Inflammatory macrophage treated with lipopolysaccharide for 4 hours (primary cell): ENCODE measurements at regions not wholly inside any gene's neighbourhood (a gene's known extent, or its start where the extent isn't known, plus 50 kb on each side); places are given as distances from the start of the nearest gene placed in this dataset.
"Not testable (repeated sequence)": the region's sequence is repeated elsewhere in the genome, so short reads cannot be mapped to it uniquely, and the experiment has no call there.

Experiments
- DNase-seq: peaks from one replicate; pipeline ENCODE4 v3.0.0-alpha.2; 2020

- peak; percentile 60 for DNase-seq
Measured at GRCh38 chr9:107810461-107810961, 320.9 kb upstream of the KLF4 start.

- no peak for DNase-seq
Measured at GRCh38 chr9:107809871-107810460, 320.4 kb upstream of the KLF4 start.

- DNase-seq: no peak
Measured at GRCh38 chr9:107807183-107807582, 317.6 kb upstream of the KLF4 start.

DNA sequence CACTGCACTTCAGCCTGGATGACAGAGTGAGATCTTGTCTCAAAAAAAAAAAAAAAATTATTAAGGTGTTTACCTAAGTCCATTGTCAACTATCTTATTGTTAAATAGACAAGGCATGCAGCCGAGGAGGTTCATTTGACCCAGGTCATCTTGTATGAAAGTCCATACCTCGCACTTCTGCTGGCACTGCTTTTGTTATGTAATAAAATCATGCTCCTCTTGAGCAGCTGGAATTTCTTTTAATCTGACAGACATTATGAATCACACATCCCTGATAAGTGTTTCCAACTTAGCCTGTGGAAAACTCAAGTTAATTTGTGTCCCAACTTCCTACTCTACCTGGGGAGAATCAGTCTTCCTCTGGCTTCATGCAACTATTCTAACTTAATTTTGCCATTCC lies 315.6 kb upstream of the KLF4 start:
- DNase-seq: no peak

- DNase-seq: peak; percentile 30
Measured at GRCh38 chr9:107794259-107794658, 304.7 kb upstream of the KLF4 start.

- DNase-seq: no peak
Measured at GRCh38 chr9:107793541-107793940, 304.0 kb upstream of the KLF4 start.

DNA sequence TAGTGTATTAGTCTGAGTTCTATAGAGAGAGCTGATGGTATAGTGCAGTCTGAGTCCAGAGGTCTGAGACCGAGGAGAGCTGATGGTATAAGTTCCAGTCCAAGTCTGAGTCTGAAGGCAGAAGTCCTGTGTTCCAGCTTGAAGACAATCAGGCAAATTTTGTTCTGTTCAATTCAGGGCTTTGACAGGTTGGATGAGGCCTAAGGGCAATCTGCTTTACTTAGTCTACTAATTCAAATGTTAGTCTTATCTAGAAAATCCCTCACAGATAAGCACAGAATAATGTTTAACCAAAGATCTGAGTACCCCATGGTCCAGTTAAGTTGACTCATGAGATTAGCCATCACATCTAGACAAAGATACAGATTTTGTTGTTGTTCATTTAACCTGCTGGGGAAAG lies 303.0 kb upstream of the KLF4 start:
- no peak for DNase-seq

GRCh38 chr9:107792006-107792405 lies 302.4 kb upstream of the KLF4 start:
- no peak for DNase-seq

GRCh38 chr9:107789001-107789700 lies 299.6 kb upstream of the KLF4 start:
- no peak for DNase-seq

DNA sequence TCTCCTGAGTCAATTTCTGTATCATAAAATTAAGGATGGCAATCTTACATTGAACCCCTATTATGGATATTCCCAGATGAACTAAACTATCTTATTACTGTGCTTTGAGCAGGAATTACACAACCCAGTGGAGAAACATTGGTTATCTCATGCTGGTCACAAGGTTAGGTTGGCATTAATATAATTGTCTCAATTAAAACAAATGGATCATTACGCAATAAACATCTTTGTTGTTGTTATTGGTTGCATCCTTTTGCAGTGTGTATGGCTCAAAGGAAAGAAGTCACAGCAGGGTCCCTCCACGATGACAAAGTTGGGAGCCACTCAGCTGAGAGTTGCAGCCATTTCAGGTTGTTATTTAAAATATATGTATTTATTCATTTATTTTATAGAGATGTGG lies 297.0 kb upstream of the KLF4 start:
- peak; percentile 28 for DNase-seq

- DNase-seq: no peak
Measured at GRCh38 chr9:107784235-107784958, 294.8 kb upstream of the KLF4 start.

DNA sequence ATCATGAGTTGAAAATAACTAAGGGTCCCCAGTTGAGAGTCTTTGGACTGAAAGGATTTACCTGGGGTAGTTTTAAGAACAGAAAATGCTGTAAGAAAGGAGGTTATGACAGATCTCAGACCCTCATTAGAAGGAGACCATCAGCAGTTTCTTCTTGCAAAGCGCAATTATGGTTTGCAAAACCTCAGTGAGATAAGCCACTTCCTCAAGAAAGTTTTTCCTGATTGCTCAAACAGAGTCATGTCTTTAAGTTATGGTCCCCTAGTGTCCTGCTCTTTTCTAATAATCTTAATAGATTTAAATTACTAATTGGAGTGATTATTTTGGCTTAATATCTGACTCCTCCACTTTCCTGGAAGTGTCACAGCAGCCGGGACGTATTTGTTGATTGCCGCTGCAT lies 293.2 kb upstream of the KLF4 start:
- DNase-seq: peak; percentile 69

- peak; percentile 46 for DNase-seq
Measured at GRCh38 chr9:107782381-107782780, 292.8 kb upstream of the KLF4 start.

DNA sequence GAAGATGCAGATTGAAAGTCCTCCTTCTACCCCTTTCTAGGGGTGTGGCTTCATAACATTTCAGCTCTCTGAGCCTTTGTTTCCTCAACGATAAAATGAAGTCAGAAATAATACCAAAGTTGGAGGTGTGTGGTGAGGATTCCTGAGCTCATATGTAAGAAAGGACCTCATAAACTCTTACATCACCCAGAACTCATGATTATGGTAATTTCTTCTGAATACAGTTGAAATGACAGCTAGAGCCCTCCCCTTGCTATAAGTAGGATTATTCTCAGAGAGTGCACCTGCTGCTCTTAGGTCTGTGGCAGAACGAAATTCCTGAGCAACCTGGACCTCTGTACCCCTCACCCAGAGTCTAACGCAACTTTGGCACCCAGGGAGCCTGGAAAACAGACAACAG lies 291.4 kb upstream of the KLF4 start:
- DNase-seq: peak; percentile 28

- DNase-seq: peak; percentile 59
Measured at GRCh38 chr9:107779731-107780130, 290.2 kb upstream of the KLF4 start.

GRCh38 chr9:107778661-107779060 lies 289.1 kb upstream of the KLF4 start:
- no peak for DNase-seq

GRCh38 chr9:107774099-107774498 lies 284.5 kb upstream of the KLF4 start:
- DNase-seq: peak; percentile 91

DNA sequence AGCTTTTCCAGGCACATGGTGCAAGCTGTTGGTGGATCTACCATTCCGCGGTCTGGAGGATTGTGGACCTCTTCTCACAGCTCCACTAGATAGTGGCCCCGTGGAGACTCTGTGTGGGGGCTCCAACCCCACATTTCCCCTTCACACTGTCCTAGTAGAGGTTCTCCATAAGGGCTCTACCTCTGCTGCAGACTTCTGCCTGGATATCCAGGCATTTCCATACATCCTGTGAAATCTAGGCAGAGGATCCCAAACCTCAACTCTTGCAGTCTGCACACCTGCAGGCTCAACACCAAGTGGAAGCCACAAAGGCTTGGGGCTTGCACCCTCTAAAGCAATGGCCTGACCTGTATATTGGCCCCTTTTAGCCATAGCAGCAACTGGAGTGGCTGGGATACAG lies 283.4 kb upstream of the KLF4 start:
- DNase-seq: no peak

- DNase-seq: no peak
Measured at GRCh38 chr9:107770716-107771115, 281.1 kb upstream of the KLF4 start.

DNA sequence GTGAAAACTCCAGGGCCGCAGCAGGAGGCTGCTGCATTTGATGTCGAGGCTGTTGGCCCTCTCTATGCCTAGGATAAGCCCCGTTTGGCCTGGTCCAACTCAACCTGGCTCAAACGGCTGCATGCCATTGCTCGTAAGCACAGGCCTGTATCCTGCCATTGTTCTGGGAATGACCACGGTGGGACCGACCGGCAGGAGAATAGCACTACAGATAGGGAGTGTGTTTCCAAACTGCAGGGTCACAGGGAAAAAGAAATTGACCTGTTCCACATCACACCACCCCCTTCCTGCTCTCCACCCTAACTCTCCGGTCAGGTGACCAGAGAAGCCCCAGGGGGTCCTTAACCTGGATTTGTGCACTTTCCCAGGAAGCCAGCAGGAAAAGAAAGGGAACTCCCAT lies 278.7 kb upstream of the KLF4 start:
- no peak for DNase-seq

GRCh38 chr9:107767711-107768110 lies 278.1 kb upstream of the KLF4 start:
- no peak for DNase-seq

DNA sequence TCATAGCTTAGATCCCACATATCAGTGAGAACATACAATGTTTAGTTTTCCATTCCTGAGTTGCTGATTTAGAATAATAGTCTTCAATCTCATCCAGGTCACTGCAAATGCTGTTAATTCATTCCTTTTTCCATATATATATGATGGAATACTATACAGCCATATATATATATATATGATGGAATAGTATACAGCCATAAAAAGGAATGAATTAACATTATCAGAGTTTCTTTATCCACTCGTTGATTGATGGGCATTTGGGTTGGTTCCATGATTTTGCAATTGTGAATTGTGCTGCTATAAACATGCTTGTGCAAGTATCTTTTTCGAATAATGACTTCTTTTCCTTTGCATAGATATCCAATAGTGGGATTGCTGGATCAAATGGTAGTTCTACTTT lies 273.9 kb upstream of the KLF4 start:
- not testable (repeated sequence) for DNase-seq

GRCh38 chr9:107761307-107761706 lies 271.7 kb upstream of the KLF4 start:
- DNase-seq: no peak
